Neural progenitor cell (in vitro differentiated cells): ENCODE measurements at regions not wholly inside any gene's neighbourhood (a gene's known extent, or its start where the extent isn't known, plus 50 kb on each side); places are given as distances from the start of the nearest gene placed in this dataset.

Experiments used
- DNase-seq: peaks from one replicate; pipeline ENCODE4 v3.0.0-alpha.2; 2016; ENCODE audit warnings: low spot score
- H2AFZ ChIP-seq: fragments of 200-600 bp; sonication (generic); replicated peaks from 2 replicates; pipeline ENCODE4 v1.6.1; 2016; ENCODE audit warnings: antibody characterized with exemption
- H3F3A ChIP-seq: fragments of 200-600 bp; sonication (generic); 2 replicates; pipeline ENCODE4 v1.6.1; 2016; ENCODE audit warnings: antibody characterized with exemption, low read depth
- H3K27ac ChIP-seq: fragments of 200-600 bp; sonication (generic); 2 replicates; pipeline ENCODE4 v1.5.1; 2016; ENCODE audit warnings: mild to moderate bottlenecking
- H3K27me3 ChIP-seq: fragments of 200-600 bp; sonication (generic); 2 replicates; pipeline ENCODE4 v1.6.1; 2016; ENCODE audit warnings: mild to moderate bottlenecking, moderate library complexity
- H3K36me3 ChIP-seq: fragments of 200-600 bp; sonication (generic); 2 replicates; pipeline ENCODE4 v1.5.1; 2016
- H3K4me1 ChIP-seq: fragments of 200-600 bp; sonication (generic); 2 replicates; pipeline ENCODE4 v1.6.1; 2016; ENCODE audit warnings: mixed run types
- H3K4me2 ChIP-seq: fragments of 200-600 bp; sonication (generic); 2 replicates; pipeline ENCODE4 v1.6.1; 2016
- H3K4me3 ChIP-seq: fragments of 200-600 bp; sonication (generic); 2 replicates; pipeline ENCODE4 v1.5.1; 2016
- H3K79me2 ChIP-seq: fragments of 200-600 bp; sonication (generic); 2 replicates; pipeline ENCODE4 v1.6.1; 2016; ENCODE audit warnings: low read depth
- H3K9ac ChIP-seq: fragments of 200-600 bp; sonication (generic); 2 replicates; pipeline ENCODE4 v1.6.1; 2016
- H3K9me3 ChIP-seq: fragments of 200-600 bp; sonication (generic); 2 replicates; pipeline ENCODE4 v1.5.1; 2016; ENCODE audit warnings: low read depth
- H4K20me1 ChIP-seq: fragments of 200-600 bp; sonication (generic); 2 replicates; pipeline ENCODE4 v1.6.1; 2016; ENCODE audit warnings: low read depth
- H3K27ac Mint-ChIP-seq: 3 replicates; pipeline ENCODE4 v1.8.0; 2021; ENCODE audit warnings: mixed read lengths
- H3K27me3 Mint-ChIP-seq: 2 replicates; pipeline ENCODE4 v1.8.0; 2022; ENCODE audit warnings: low read depth, mild to moderate bottlenecking, inconsistent platforms, moderate library complexity, mixed read lengths; ENCODE audit not compliant: insufficient read depth
- H3K36me3 Mint-ChIP-seq: 3 replicates; pipeline ENCODE4 v1.8.0; 2021; ENCODE audit warnings: mixed read lengths
- H3K4me1 Mint-ChIP-seq: 3 replicates; pipeline ENCODE4 v1.8.0; 2021; ENCODE audit warnings: mixed read lengths
- H3K4me3 Mint-ChIP-seq: 3 replicates; pipeline ENCODE4 v1.8.0; 2021; ENCODE audit warnings: mild to moderate bottlenecking, moderate library complexity, mixed read lengths
- H3K9me3 Mint-ChIP-seq: 3 replicates; pipeline ENCODE4 v1.8.0; 2020; ENCODE audit warnings: mixed read lengths
- CTCF ChIP-seq: fragments of 200-600 bp; sonication (generic); IDR thresholded peaks from 2 replicates; pipeline ENCODE4 v1.5.1; 2017; ENCODE audit warnings: antibody characterized with exemption, mild to moderate bottlenecking
- EZH2 ChIP-seq: fragments of 200-600 bp; sonication (generic); IDR thresholded peaks from 2 replicates; pipeline ENCODE4 v1.6.1; 2017; ENCODE audit warnings: antibody characterized with exemption, mild to moderate bottlenecking, moderate library complexity
- EZH2phosphoT487 ChIP-seq: fragments of 200-600 bp; sonication (generic); IDR thresholded peaks from 2 replicates; pipeline ENCODE4 v1.6.1; 2017; ENCODE audit warnings: antibody characterized with exemption

GRCh38 chr2:67294218-67294617 is 102.9 kb upstream of the ETAA1 start:
- no peaks in the 10 kb centered on the region for H3K4me1 ChIP-seq
- H3K36me3 ChIP-seq: no peaks in the 10 kb centered on the region
- Mint-ChIP-seq H3K27me3 (no peaks in the 10 kb centered on the region), H3K36me3 (no peaks in the 10 kb centered on the region), H3K27ac (no peak overlapping the region), H3K4me3 (no peak overlapping the region), H3K4me1 (peaks cover 5% of the 10 kb centered on the region), H3K9me3 (no peaks in the 10 kb centered on the region)
- H3K9ac ChIP-seq: no peak overlapping the region
- H3K9me3 ChIP-seq: no peaks in the 10 kb centered on the region
- H4K20me1 ChIP-seq: no peaks in the 10 kb centered on the region
- H2AFZ ChIP-seq: no peak overlapping the region
- TF ChIP-seq EZH2 (no peak), EZH2phosphoT487 (no peak), CTCF (no peak)
- no peak overlapping the region for H3K4me2 ChIP-seq
- no peak overlapping the region for H3K27ac ChIP-seq
- no peaks in the 10 kb centered on the region for H3K27me3 ChIP-seq
- DNase-seq: no peak
- H3K4me3 ChIP-seq: no peak overlapping the region
- H3K79me2 ChIP-seq: no peaks in the 10 kb centered on the region
- no peaks in the 10 kb centered on the region for H3F3A ChIP-seq

GRCh38 chr2:67295406-67295805 is 101.7 kb upstream of the ETAA1 start:
- no peak for DNase-seq
- no peak overlapping the region for H3K4me3 Mint-ChIP-seq
- H3K4me1 Mint-ChIP-seq: peaks cover 5% of the 10 kb centered on the region
- no peak overlapping the region for H3K27ac Mint-ChIP-seq
- Histone ChIP-seq H3K36me3 (no peaks in the 10 kb centered on the region), H2AFZ (no peak overlapping the region), H3K9me3 (no peaks in the 10 kb centered on the region), H3K27ac (no peak overlapping the region), H3K4me2 (no peak overlapping the region), H3K4me3 (no peak overlapping the region), H3F3A (no peaks in the 10 kb centered on the region), H3K27me3 (no peaks in the 10 kb centered on the region), H3K79me2 (no peaks in the 10 kb centered on the region), H4K20me1 (no peaks in the 10 kb centered on the region), H3K9ac (no peak overlapping the region), H3K4me1 (no peaks in the 10 kb centered on the region)
- no peaks in the 10 kb centered on the region for H3K27me3 Mint-ChIP-seq
- TF ChIP-seq EZH2phosphoT487 (no peak), CTCF (no peak), EZH2 (no peak)
- H3K36me3 Mint-ChIP-seq: no peaks in the 10 kb centered on the region
- H3K9me3 Mint-ChIP-seq: no peaks in the 10 kb centered on the region

- Mint-ChIP-seq H3K4me1 (peaks cover 5% of the 10 kb centered on the region), H3K27ac (no peak overlapping the region)
These were observed 101.3 kb upstream of the ETAA1 start for GRCh38 chr2:67295851-67296250.

More at GRCh38 chr2:67295851-67296250, 101.3 kb upstream of the ETAA1 start:
- H3K79me2 ChIP-seq: no peaks in the 10 kb centered on the region
- no peak overlapping the region for H3K4me2 ChIP-seq
- no peaks in the 10 kb centered on the region for H3K27me3 Mint-ChIP-seq
- H3K4me1 ChIP-seq: no peaks in the 10 kb centered on the region
- no peak overlapping the region for H3K4me3 Mint-ChIP-seq
- H3K4me3 ChIP-seq: no peak overlapping the region
- H3K36me3 ChIP-seq: no peaks in the 10 kb centered on the region
- H3K9ac ChIP-seq: no peak overlapping the region
- H3K9me3 Mint-ChIP-seq: no peaks in the 10 kb centered on the region
- no peak overlapping the region for H2AFZ ChIP-seq
- no peaks in the 10 kb centered on the region for H4K20me1 ChIP-seq
- no peaks in the 10 kb centered on the region for H3K27me3 ChIP-seq
- TF ChIP-seq EZH2 (no peak), CTCF (no peak), EZH2phosphoT487 (no peak)
- H3K27ac ChIP-seq: no peak overlapping the region
- DNase-seq: no peak
- H3K36me3 Mint-ChIP-seq: no peaks in the 10 kb centered on the region
- H3F3A ChIP-seq: no peaks in the 10 kb centered on the region
- H3K9me3 ChIP-seq: no peaks in the 10 kb centered on the region
